Kasumi-1 (cell line): ENCODE measurements at regions not wholly inside any gene's neighbourhood (a gene's known extent, or its start where the extent isn't known, plus 50 kb on each side); places are given as distances from the start of the nearest gene placed in this dataset.
A peak's percentile ranks its signal among the peaks of the same experiment; 100 is the strongest.

Experiments used
- DNase-seq, 2 experiments: peaks; one replicate each; lab custom pipeline; 2025; lab: John Stamatoyannopoulos, UW

DNA sequence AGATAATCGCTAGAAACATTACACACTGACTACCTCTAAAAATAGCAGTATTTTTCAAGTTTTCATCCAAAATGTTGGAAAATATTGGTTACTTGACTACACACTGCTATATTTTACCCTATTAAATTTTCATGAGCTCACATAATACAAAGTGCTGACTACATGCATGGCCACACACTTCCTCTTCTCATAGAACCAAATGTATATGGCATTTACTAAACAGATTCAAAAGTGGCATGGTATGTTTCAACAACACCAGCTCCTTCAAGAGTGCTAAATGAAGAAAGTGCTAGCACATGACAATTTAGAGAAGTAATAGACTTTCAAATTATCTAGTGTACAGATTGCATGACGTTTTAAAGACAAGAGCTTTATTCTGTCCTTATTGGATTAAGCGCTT is 780.4 kb upstream of the SLITRK6 start:
- peak; percentile 5 to 17 for DNase-seq

DNA sequence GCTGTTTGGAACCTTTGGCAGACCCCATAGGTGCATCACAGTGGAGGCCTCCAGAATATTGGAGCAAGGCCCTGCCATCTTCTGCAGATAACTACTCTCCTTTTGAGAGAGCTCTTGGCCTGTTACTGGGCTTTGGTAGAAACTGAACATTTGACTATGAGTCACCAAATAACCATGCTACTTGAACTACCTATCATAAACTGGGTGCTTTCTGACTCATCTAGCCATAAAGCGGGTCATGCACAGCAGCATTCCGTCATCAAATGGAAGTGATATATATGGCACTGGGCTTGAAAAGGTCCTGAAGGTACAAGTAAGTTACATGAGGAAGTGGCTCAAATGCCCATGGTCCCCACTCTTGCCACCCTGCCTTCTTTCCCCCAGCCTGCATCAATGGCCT is 782.5 kb upstream of the SLITRK6 start:
- no peak for DNase-seq

DNA sequence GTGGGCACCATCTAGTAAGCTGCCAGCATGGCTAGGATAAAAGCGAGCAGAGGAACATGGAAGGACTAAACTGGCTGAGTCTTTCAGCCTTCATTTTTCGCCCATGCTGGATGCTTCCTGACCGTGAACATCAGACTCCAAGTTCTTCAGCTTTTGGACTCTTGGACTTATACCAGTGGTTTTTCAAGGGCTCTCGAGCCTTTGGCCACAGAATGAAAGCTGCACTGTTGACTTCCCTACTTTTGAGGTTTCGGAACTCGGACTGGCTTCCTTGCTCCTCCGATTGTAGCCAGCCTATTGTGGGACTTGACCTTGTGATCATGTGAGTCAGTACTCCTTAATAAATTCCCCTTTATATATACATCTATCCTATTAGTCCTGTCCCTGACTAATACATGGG is 785.1 kb upstream of the SLITRK6 start:
- no peak for DNase-seq

DNA sequence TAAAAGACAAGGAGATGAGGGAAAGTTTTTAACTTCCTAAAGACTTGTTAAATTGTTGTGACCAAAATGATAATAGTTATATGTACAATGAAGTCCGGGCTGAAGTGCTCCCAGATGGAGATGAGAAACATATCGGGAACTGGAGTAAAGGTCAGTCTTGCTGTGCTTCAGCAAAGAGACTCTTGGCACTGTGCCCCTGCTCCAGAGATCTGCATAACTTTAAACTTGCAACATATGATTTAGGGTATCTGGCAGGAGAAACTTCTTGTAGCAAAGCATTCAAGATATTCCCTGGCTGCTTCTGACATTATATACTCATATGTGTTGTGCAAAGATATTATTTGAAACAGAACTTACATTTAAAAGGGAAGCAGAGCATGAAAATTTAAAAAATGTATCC is 786.6 kb upstream of the SLITRK6 start:
- no peak for DNase-seq

DNA sequence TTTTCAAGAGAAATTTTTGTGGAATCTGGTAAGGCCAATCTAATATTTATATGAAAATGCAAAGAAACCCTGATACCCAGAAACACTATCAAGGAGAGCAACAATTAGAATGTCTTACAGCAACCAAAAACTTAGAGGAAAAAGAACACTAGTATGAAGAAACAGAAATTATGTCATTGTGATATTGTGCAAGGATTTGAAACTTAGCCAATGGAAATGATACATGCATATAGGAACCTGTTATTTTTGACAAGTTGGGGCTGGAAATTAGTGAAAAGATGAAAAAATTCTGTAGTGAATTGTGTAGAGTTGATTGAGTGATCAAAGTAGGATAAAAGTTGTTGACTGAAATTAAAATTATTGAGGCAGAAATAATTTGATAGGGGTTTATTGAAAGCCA is 792.6 kb upstream of the SLITRK6 start:
- DNase-seq: peak; percentile 16 to 20

DNA sequence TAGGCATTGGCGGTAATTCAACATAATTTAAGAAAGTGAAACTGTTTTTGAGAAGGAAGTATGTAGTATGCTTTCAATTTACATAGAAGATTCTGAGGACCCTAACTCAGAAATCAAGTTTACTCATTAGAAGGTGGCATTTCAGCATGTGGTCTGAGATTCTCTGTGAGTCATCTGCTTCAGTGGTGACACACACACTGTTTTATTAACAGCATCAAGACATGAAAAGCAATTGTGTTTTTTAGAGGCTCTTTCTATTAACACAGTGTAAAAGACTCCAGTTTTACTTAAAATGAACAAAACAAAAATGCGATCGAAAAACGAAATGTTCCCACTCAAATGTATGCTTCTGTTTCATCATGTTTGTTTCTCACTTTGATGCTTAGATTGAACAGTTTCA is 802.1 kb upstream of the SLITRK6 start:
- DNase-seq: no peak

DNA sequence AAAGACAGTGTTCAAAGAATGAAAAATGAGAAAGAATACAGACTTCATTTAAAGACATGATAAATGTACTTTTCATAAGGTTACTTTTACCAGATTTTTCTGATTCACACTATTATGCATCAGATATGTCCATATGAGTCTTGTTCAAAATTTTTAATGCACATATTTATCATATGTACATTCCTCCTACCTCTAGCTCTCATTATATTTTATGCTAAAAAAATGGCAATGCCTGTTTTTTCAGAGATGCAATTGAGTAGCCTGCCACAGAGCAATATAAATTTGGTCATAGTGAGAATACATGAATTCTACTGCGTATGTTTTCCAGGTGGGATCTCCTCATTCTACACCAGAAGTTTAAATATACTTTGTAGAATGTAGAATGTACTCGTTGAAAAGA is 807.0 kb upstream of the SLITRK6 start:
- no peak for DNase-seq

DNA sequence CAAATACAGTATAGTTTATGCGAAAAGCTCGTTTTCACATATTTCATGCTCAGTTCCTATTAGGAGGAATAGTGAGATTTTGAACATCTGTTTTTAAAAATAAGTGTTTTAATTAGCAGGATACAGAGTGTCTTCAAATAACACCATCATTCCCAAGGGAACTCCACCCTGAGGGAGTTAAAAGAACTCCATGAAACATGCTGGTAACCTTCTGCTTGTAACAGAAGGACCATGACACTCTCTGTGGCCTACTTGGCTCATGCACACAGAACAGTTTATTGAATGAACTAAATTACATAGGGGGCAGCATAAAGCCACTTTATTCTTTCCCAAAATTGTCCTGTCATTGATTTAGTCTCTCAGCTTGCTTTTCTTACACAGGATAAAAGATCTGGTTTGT is 809.5 kb upstream of the SLITRK6 start:
- no peak for DNase-seq

DNA sequence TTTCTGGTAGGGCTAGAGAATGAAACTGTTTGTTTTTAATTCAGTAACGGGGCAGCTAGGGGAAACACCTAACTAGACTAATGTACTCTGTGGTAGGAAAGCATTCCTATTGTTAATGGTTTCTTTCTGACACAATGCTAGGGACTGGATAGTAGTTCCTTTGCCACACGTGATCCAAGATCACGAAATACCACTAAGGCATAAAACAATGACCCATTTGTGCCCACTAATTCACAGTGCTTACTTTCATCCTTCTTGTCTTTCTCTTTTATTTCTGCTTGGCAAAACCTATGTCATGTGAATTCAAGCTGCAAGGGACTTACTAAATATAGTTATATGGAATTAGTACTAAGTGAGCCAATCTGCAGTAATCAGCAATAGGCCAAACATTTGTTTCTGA is 834.1 kb upstream of the SLITRK6 start:
- no peak for DNase-seq

DNA sequence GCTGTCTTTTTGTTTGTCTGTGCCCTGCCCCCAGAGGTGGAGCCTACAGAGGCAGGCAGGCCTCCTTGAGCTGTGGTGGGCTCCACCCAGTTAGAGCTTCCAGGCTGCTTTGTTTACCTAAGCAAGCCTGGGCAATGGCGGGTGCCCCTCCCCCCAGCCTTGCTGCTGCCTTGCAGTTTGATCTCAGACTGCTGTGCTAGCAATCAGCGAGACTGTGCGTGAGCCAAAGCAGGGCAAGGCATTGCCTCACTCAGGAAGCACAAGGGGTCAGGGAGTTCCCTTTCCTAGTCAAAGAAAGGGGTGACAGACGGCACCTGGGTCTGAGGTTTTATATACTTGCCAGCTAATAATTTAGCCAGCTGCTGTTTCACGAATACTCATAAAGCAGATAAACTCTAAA is 852.0 kb upstream of the SLITRK6 start:
- peak; percentile 17 to 21 for DNase-seq

DNA sequence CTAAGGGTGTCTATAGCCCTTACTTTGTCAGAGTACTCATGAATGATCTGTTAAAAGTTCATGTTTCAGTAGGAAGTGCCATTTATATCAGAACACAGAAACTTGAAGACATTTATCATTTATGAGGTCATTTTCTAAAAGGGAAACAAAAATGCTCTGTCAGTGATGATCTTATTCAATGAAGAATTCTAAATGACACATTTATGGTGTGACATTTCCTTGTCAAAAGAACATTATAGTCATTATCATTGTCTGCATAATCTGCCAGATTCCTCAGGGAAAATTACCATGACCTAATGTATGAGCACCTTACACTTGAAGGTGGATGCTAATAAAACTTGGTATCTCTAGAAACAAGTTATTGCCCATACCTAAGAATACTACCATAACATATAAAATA is 853.8 kb upstream of the SLITRK6 start:
- DNase-seq: no peak

DNA sequence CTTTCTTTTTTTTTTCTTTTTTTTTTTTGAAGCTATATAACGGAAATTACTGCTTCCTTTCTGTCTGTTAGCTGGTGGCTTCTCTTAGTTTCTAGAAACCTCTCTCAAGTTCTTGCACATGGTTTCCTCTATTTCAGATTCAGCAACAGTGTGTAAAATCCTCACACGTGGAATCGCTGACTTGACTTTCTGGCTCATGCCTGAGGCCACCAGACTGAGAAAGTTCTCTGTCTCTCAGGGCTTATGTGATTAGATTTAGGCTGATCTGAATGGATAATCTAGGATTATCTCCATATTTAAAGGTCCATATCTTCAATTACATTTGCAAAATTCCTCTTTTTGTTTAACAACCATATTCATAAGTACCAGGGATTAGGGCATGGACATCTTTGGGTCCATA is 856.3 kb upstream of the SLITRK6 start:
- DNase-seq: no peak

DNA sequence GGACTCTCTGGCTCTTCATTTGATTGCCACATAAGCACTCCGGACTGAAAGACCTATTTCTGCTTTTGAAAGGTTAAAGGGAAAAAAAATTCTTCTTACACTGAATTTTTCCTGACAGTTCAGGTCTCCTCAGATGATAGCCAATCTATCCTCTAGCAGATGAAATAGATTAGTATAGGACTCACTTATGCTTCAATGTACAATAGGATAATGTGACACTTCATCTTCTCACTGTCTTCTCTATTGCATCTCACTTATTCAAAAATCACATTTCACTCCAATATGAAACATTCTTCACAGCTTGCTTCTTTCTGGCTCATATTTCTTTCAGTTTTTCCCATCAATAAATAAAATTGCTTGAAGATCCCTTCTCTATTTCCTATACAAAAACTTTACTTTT is 860.9 kb upstream of the SLITRK6 start:
- no peak for DNase-seq

DNA sequence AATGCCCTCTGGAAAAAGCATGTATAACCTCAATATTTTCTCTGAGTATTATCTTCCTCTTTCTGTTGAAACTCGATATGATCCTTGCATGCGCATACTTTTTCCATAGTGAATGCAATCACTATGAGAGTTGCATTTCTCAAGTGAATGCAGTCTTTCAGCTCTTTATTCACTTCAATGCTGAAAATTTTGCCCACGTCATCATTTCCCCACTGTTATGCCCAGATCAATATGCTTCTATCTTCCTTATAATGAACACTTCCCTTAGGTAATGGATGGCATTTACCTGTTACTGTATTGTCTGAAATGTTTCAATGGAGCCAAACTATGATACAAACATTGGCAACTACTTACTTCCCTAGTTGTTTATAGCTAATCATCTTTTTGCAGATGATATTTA is 866.6 kb upstream of the SLITRK6 start:
- no peak for DNase-seq

DNA sequence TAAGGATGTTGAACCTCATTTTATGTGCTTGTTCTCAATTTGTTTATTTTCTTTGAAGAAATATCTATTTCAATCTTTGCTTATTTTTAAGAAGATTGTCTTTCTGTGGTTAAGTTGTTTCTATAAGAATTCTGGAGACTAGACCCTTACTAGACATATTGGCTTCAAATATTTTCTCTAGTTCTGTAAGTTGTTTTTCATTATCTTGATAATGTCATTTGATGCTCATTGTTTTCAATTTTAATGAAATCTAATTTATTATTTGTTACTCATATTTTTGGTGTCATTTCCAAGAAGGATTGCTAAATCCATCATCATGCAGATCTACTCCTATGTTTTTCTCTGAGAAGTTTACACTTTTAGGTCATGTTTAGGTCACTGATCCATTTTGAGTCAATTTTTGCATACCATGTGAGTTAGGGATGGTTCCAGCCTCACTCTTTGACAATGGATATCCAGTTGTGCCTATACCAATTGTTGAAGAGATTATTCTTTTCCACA is 874.8 kb upstream of the SLITRK6 start:
- DNase-seq: no peak

DNA sequence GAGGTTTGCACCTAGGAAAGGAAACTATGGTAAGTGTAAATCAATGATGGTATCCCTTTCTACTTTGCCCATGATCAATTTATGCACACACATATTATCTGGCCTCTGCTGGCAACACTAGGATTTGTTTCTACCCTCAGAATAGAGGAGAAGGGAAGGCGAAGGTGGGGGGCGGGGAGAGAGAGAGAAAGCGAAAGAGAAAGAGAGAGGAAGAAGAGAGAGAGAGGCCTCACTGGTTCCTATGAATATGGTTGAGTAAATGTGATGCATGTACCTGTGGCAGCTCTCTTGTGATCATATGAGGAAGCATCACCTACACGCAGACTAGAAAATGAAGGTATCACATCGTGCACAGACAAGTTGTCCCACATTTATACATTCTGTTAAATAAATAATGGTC is 882.0 kb upstream of the SLITRK6 start:
- DNase-seq: no peak

DNA sequence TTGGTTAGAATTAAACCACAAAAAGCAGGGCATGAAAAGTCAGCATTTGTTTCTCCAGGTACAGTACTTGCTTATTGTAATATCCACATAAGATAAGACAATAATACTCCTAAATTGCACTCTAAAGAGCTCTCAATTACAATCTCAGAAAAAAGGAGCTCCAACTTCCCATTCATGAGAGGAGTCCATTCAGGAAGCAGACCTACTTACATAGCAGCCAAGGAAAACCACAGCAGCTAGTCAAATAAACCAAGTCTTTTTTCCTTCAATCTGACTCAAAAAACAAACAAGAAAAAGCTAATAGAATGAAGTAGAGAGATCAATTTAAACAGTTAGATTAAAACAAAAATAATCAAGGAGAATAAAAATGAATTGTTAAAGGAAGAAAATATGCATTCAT is 885.2 kb upstream of the SLITRK6 start:
- DNase-seq: peak; percentile 49

DNA sequence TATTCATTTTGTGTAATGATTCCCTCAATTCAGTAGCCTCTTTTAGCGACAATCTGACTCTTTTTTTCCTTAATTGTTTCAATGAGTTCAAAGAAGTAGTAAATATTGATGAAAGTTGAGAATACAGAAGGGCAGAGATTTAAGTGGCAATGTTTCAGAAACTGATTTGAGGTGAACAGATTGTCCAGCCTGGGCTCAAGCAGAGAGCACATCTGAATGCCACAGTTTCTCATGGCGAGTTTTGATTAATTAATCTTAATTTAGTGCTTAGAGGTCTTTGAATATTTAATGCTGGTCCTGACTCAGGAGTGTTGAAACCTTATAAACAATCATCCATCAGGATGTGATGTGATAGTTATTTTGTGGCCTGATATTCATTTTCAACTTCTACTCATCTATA is 890.7 kb upstream of the SLITRK6 start:
- DNase-seq: no peak

DNA sequence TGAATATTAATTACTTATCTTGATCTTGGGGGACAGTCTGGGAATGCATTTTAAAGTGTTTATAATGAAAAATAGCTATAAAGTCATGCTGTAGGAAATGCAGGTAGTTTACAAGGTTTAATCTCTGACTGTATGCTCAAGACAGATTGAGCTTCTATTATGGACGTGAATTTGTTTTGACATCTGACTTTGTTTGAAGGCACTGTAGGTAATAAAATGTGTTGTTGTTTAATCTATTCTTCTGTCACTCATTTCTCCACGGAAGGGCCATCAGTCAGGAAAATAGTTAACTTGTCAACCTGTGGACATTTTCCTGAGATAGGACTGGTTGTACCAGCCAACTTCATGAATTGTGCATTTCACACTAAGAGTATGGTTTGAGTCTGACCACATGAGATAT is 893.1 kb upstream of the SLITRK6 start:
- DNase-seq: no peak

DNA sequence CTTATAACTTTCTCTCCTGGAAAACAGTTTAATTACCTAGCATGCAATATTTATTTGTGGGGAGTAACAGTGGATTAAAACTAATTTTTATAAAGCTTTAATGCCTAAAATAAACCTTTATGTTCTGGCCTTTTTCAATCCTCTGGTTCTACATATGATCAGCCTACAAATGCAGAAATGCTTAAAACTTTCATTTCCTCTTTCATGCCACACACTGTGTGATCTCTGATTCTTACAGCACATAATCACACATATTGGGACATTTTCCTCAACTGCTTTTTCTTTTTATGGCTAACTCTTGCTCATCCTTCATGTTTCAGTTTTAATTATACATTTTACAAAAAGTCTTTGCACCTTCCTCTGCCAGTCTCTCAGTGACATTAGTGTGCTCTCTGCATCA is 910.8 kb upstream of the SLITRK6 start:
- DNase-seq: no peak

DNA sequence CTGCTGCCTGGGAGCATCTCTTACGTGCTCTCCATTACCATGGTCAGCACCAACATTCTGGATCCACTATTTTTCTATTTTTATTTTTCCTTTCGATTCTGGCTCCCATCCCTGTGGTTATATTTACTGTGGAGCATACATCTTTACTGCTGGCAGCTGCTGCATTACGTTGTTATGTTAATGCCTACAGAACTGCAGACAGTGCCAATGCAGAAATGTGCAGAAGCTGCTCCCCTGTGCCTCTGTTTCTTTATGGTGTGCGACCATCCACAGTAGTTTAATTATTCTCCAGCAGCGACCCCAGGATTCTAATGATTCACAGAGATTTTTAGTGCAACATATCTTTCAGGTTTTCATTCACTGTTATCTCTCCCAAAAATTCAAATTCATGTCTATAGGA is 911.7 kb upstream of the SLITRK6 start:
- DNase-seq: no peak

DNA sequence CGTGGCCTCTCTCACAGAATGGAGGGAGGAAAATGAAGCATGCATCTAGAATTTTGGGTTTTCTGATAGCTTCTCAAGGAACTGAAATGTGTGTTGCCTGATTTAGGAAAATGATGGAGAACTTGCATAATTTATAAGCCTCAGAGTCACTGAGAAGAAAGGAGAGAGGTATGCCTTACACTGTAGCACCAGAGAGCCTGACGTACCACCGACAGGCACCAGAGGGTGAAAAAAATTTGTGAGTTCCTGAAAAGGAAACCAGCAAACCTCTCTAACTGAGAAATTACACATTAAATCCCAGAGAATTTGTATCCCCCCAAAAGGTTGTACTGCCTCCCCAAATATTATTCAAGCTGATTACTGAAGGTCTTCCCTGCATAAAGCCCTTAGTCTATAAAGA is 915.3 kb upstream of the SLITRK6 start:
- DNase-seq: no peak

DNA sequence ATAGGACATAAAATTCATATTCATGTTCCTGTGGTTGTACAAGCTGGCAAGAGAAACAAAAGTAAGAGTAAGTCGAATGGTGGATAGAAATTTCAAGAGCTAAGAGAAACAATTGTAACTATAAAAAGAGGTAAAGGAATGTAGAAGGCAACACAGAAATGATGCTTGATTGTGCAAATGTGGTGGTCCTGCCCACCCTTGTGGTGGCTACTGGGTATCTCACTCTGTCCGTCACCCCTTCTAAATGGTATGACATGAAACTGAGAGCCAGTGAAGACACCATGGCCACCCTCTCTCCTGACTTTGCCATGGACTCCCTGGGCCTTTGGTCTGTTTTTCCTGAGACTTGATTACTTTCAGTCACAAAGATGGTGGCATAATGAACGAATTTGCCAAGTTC is 925.9 kb upstream of the SLITRK6 start:
- peak in 1 of 2 experiments; percentile 14 for DNase-seq

DNA sequence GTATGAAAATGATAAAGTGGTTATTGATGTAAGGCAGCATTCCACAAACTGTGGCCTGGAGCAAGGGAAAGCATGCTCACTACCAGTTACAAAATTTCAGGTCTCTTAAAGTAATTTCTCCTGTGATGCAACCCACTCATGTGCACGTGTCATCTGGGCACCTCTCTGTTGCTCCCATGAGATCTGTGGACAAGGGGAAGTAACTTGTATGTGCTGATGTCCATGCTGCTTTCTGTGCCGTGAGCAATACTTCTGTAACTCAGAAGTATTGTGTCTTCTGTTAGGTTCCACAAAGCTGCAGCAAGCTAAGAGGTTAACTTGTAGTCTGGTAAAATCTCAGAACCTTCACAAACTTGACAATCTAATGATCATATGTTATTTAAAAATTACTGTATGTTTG is 930.0 kb upstream of the SLITRK6 start:
- peak in 1 of 2 experiments; percentile 5 for DNase-seq

DNA sequence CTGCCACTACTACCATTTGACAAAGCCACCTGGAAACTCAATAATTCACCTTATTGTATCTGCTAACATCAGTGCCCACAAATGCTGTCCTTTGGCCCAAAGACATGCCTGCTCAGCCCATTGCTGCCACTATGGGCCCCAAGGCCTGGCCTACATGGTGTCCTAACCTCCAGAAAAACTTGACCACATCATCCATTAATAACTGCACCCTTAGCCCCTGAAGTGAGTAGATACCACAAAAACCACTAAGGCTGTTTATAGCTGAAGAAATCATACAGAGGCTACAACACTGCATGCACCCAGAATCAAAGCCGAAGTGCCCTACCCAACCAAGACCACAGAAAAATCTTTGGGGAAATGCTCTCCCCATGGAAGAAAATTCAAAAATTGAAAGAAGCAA is 932.8 kb upstream of the SLITRK6 start:
- DNase-seq: no peak
